ENCODE measurements at regions not wholly inside any gene's neighbourhood (a gene's known extent, or its start where the extent isn't known, plus 50 kb on each side); places are given as distances from the start of the nearest gene placed in this dataset.

DNA sequence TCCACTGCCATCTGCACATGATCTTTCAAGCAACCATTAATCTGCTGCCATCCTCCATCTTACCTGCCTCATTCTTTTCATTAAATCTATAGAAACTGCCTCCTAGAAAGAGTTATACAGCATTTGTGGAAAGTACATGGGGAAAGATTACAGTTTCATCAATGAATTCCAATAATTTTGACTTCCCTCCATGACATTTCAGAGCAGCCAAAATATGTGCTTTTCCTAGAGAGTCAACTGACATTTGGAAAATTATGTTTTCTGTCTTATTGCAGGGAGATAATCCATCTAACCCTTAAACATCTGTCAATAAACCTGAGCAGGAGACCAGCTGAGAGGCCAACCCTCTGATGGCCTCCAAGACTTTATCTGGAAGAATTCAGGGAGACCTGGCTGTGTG lies 147.0 kb upstream of the CDH5 start:
- H4K20me1 ChIP-seq (ENCODE audit: low read length) = no peaks in the 10 kb centered on the region
- DNase-seq (no peak), ATAC-seq (no peak)
- no TSS peak for BruUV-seq (replicated peaks)
- no peaks in the 10 kb centered on the region for H3K9me3 ChIP-seq (ENCODE audit: low read length)
- TF ChIP-seq, protein P1, sequence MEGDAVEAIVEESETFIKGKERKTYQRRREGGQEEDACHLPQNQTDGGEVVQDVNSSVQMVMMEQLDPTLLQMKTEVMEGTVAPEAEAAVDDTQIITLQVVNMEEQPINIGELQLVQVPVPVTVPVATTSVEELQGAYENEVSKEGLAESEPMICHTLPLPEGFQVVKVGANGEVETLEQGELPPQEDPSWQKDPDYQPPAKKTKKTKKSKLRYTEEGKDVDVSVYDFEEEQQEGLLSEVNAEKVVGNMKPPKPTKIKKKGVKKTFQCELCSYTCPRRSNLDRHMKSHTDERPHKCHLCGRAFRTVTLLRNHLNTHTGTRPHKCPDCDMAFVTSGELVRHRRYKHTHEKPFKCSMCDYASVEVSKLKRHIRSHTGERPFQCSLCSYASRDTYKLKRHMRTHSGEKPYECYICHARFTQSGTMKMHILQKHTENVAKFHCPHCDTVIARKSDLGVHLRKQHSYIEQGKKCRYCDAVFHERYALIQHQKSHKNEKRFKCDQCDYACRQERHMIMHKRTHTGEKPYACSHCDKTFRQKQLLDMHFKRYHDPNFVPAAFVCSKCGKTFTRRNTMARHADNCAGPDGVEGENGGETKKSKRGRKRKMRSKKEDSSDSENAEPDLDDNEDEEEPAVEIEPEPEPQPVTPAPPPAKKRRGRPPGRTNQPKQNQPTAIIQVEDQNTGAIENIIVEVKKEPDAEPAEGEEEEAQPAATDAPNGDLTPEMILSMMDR (conservative IDR thresholded peaks at IDR 0.05; ENCODE audit: low read depth, low read length) = no peak
- no peak for TF ChIP-seq EZH2phosphoT487 (IDR thresholded peaks at IDR 0.05; ENCODE audit: borderline replicate concordance, low read length)
- TF ChIP-seq EZH2 (IDR thresholded peaks at IDR 0.05; ENCODE audit: low read length, unreplicated experiment) = no peak
- no peak overlapping the region for H3K4me3 ChIP-seq (ENCODE audit: low read length)
- H3K4me1 ChIP-seq (ENCODE audit: insufficient read depth, low read length) = no peaks in the 10 kb centered on the region
- H3F3A ChIP-seq (ENCODE audit: low read length, unreplicated experiment) = no peaks in the 10 kb centered on the region
- no peak overlapping the region for H3K27ac ChIP-seq (ENCODE audit: low read length)
- H3K27me3 ChIP-seq (ENCODE audit: low read length) = no peaks in the 10 kb centered on the region
- CTCF ChIA-PET = no interaction called here
- no peaks in the 10 kb centered on the region for H3K79me2 ChIP-seq (ENCODE audit: low read length)
- H3K36me3 ChIP-seq (ENCODE audit: low read depth, low read length) = no peaks in the 10 kb centered on the region
- no peaks in the 10 kb centered on the region for H3K9me2 ChIP-seq (replicated peaks; ENCODE audit: low read length)
- no peak overlapping the region for H3K9ac ChIP-seq (ENCODE audit: low read length)
- intact Hi-C loops (cut with micrococcal nuclease) = no loop called here
- no peak overlapping the region for H3K4me2 ChIP-seq (ENCODE audit: low read length)
- POLR2A ChIA-PET (ENCODE audit: unreplicated experiment) = no interaction called here
- no peak overlapping the region for H2AFZ ChIP-seq (ENCODE audit: low read length)

DNA sequence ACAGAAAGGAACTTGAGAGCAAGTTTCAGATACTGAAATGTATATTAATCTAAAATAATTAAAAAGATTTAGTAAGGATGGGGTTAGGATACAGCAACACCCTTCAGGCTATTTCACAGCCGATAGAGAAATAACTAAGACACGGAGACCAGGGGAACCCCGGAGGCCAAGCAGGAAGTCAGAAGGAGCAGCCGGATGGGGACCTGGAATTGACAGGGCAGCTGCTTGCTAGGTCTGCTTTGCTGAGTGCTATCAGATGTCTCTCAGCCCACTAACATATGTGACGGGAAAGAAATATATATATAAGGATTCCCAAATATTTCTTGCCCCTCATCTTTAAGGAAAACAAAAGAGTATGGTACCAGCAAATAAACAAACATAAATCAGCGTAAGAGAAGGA lies 154.1 kb upstream of the CDH5 start:
- Histone ChIP-seq H2AFZ (ENCODE audit: low read length) (no peak overlapping the region), H3K27ac (ENCODE audit: low read length) (no peak overlapping the region), H3K9me2 (replicated peaks; ENCODE audit: low read length) (no peaks in the 10 kb centered on the region), H4K20me1 (ENCODE audit: low read length) (no peaks in the 10 kb centered on the region), H3K27me3 (ENCODE audit: low read length) (no peaks in the 10 kb centered on the region), H3K79me2 (ENCODE audit: low read length) (no peaks in the 10 kb centered on the region), H3K9me3 (ENCODE audit: low read length) (no peaks in the 10 kb centered on the region), H3K4me1 (ENCODE audit: insufficient read depth, low read length) (0 out of 2 replicates have a peak, but pooled peaks cover 5% of the 10 kb centered on the region), H3K4me3 (ENCODE audit: low read length) (no peak overlapping the region), H3F3A (ENCODE audit: low read length, unreplicated experiment) (no peaks in the 10 kb centered on the region), H3K36me3 (ENCODE audit: low read depth, low read length) (no peaks in the 10 kb centered on the region), H3K9ac (ENCODE audit: low read length) (no peak overlapping the region), H3K4me2 (ENCODE audit: low read length) (no peak overlapping the region)
- POLR2A ChIA-PET (ENCODE audit: unreplicated experiment) = no interaction called here
- TF ChIP-seq EZH2 (IDR thresholded peaks at IDR 0.05; ENCODE audit: low read length, unreplicated experiment) (no peak), EZH2phosphoT487 (IDR thresholded peaks at IDR 0.05; ENCODE audit: borderline replicate concordance, low read length) (no peak)
- TF ChIP-seq, protein P1 (conservative IDR thresholded peaks at IDR 0.05; ENCODE audit: low read depth, low read length) = no peak
- ATAC-seq (no peak), DNase-seq (no peak)
- CTCF ChIA-PET = no interaction called here
- BruUV-seq (replicated peaks) = no TSS peak
- intact Hi-C loops (cut with micrococcal nuclease) = no loop called here

- H3K4me3 ChIP-seq (ENCODE audit: low read length) = no peak overlapping the region
- ATAC-seq (no peak), DNase-seq (no peak)
- ChIA-PET POLR2A (ENCODE audit: unreplicated experiment) (no interaction called here), CTCF (no interaction called here)
- no peaks in the 10 kb centered on the region for H3K27me3 ChIP-seq (ENCODE audit: low read length)
- H3K9me2 ChIP-seq (replicated peaks; ENCODE audit: low read length) = no peaks in the 10 kb centered on the region
- no peak overlapping the region for H2AFZ ChIP-seq (ENCODE audit: low read length)
- H3K9ac ChIP-seq (ENCODE audit: low read length) = no peak overlapping the region
- no peaks in the 10 kb centered on the region for H3F3A ChIP-seq (ENCODE audit: low read length, unreplicated experiment)
- BruUV-seq (replicated peaks) = no TSS peak
- intact Hi-C loops (cut with micrococcal nuclease) = no loop called here
- peaks cover 6% of the 10 kb centered on the region; the same call in 1 of the 2 replicates for H3K4me1 ChIP-seq (ENCODE audit: insufficient read depth, low read length)
- H3K27ac ChIP-seq (ENCODE audit: low read length) = no peak overlapping the region
- no peaks in the 10 kb centered on the region for H4K20me1 ChIP-seq (ENCODE audit: low read length)
- H3K4me2 ChIP-seq (ENCODE audit: low read length) = no peak overlapping the region
- TF ChIP-seq EZH2 (IDR thresholded peaks at IDR 0.05; ENCODE audit: low read length, unreplicated experiment) (no peak), EZH2phosphoT487 (IDR thresholded peaks at IDR 0.05; ENCODE audit: borderline replicate concordance, low read length) (no peak)
- TF ChIP-seq, protein P1 (conservative IDR thresholded peaks at IDR 0.05; ENCODE audit: low read depth, low read length) = no peak
- no peaks in the 10 kb centered on the region for H3K9me3 ChIP-seq (ENCODE audit: low read length)
- no peaks in the 10 kb centered on the region for H3K79me2 ChIP-seq (ENCODE audit: low read length)
- no peaks in the 10 kb centered on the region for H3K36me3 ChIP-seq (ENCODE audit: low read depth, low read length)
Measured at GRCh38 chr16:66211651-66212050, 154.8 kb upstream of the CDH5 start.
